Fibroblast of the aortic adventitia (primary cell): ENCODE measurements at regions not wholly inside any gene's neighbourhood (a gene's known extent, or its start where the extent isn't known, plus 50 kb on each side); places are given as distances from the start of the nearest gene placed in this dataset.

Experiments
- DNase-seq: peaks from one replicate; pipeline ENCODE4 v3.0.0-alpha.2; 2010; ENCODE audit warnings: low read depth
- H3K4me3 ChIP-seq: 2 replicates; pipeline ENCODE4 v1.5.1; 2011; ENCODE audit warnings: low read depth, mild to moderate bottlenecking, control low read depth, low read length, moderate library complexity
- CTCF ChIP-seq: IDR thresholded peaks from 2 replicates; pipeline ENCODE4 v1.5.1; 2011; ENCODE audit warnings: mild to moderate bottlenecking, low read length, control low read depth, inconsistent platforms; ENCODE audit not compliant: insufficient read depth

GRCh38 chr5:143471041-143471509 is 67.6 kb upstream of the NR3C1 start:
- peak; percentile 54 for DNase-seq
- TF ChIP-seq CTCF: no peak
- no peak overlapping the region for H3K4me3 ChIP-seq

GRCh38 chr5:143470120-143470519 is 66.6 kb upstream of the NR3C1 start:
- DNase-seq: no peak
- H3K4me3 ChIP-seq: no peak overlapping the region
- TF ChIP-seq CTCF: no peak

DNA sequence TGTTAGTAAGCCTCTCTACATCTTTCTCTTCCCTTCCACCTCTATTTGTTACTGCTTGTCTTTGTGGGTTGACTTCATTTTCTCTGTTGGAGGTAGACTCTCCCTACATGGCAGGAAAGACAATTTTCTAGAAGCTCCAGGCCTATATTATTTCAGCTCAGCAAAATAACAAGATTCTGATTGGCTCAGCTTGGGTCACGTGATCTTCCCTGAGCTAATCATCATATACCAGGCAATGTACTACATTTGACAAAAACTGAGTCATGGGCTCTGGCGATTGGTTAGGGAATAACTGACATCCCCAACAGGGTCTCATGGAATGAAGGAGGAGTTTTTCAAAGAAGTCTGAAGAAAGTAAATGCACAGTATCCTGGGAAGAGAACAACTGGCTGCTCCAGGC is 65.6 kb upstream of the NR3C1 start:
- no peak for TF ChIP-seq CTCF

GRCh38 chr5:143466632-143467031 is 63.1 kb upstream of the NR3C1 start:
- no peak for DNase-seq
- TF ChIP-seq CTCF: no peak
- H3K4me3 ChIP-seq: no peak overlapping the region

More for the DNA sequence above, 65.6 kb upstream of the NR3C1 start:
- H3K4me3 ChIP-seq: no peak overlapping the region
- DNase-seq: no peak

GRCh38 chr5:143464723-143465490 is 61.4 kb upstream of the NR3C1 start:
- DNase-seq: no peak
- no peak for TF ChIP-seq CTCF
- H3K4me3 ChIP-seq: no peak overlapping the region

GRCh38 chr5:143462431-143462830 is 58.9 kb upstream of the NR3C1 start:
- no peak for TF ChIP-seq CTCF
- DNase-seq: no peak
- no peak overlapping the region for H3K4me3 ChIP-seq

DNA sequence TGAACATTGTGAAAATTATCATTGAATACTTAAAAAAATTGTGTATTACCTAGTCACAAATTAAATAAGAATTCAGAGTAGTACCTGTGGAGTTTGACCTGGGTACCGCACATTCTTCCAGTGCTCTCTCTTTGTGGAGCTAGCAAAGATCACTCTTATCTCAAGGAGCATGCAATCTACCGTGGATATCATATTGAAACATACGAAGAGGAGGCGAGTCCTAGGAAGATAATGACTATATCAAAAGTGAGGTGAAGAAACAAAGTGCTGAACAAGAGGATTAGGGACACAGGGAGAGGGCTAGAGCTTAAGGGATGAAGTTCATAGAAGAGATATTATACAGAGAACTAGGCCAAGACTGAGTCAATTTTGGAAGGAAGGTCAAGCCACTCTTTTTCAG is 55.9 kb upstream of the NR3C1 start:
- H3K4me3 ChIP-seq: no peak overlapping the region
- no peak for TF ChIP-seq CTCF
- DNase-seq: no peak
